Fibroblast of upper back skin (primary cell): ENCODE measurements at regions not wholly inside any gene's neighbourhood (a gene's known extent, or its start where the extent isn't known, plus 50 kb on each side); places are given as distances from the start of the nearest gene placed in this dataset.
A peak's percentile ranks its signal among the peaks of the same experiment; 100 is the strongest.

Experiments used
- DNase-seq: peaks from one replicate; pipeline ENCODE4 v3.0.0-alpha.2; 2013

- DNase-seq: no peak
Measured at GRCh38 chrX:110408949-110409588, 50.4 kb downstream of the RTL9 start.

GRCh38 chrX:110409925-110410324, 51.3 kb downstream of the RTL9 start:
- peak; percentile 48 for DNase-seq

GRCh38 chrX:110410603-110411002, 52.0 kb downstream of the RTL9 start:
- no peak for DNase-seq

GRCh38 chrX:110412971-110413726, 54.5 kb downstream of the RTL9 start:
- DNase-seq: peak; percentile 69

- no peak for DNase-seq
Measured at GRCh38 chrX:110413727-110414124, 55.1 kb downstream of the RTL9 start.

- no peak for DNase-seq
Measured at GRCh38 chrX:110414273-110414672, 55.6 kb downstream of the RTL9 start.

GRCh38 chrX:110414679-110415439, 56.2 kb downstream of the RTL9 start:
- DNase-seq: peak; percentile 80

- peak; percentile 73 for DNase-seq
Measured at GRCh38 chrX:110415440-110416170, 57.0 kb downstream of the RTL9 start.

GRCh38 chrX:110417128-110417527, 58.5 kb downstream of the RTL9 start:
- peak; percentile 29 for DNase-seq

GRCh38 chrX:110418316-110419235, 59.9 kb downstream of the RTL9 start:
- DNase-seq: peak; percentile 88

GRCh38 chrX:110419512-110419911, 60.9 kb downstream of the RTL9 start:
- DNase-seq: peak; percentile 18

- no peak for DNase-seq
Measured at GRCh38 chrX:110420771-110421499, 62.3 kb downstream of the RTL9 start.

GRCh38 chrX:110421500-110422455, 63.1 kb downstream of the RTL9 start:
- no peak for DNase-seq

GRCh38 chrX:110425222-110426154, 66.8 kb downstream of the RTL9 start:
- peak; percentile 33 for DNase-seq

GRCh38 chrX:110426155-110426504, 67.5 kb downstream of the RTL9 start:
- DNase-seq: peak; percentile 18

- no peak for DNase-seq
Measured at GRCh38 chrX:110427076-110427475, 68.4 kb downstream of the RTL9 start.

GRCh38 chrX:110428144-110428543, 69.5 kb downstream of the RTL9 start:
- DNase-seq: no peak

GRCh38 chrX:110430293-110431076, 71.8 kb downstream of the RTL9 start:
- DNase-seq: no peak
